ENCODE measurements at regions not wholly inside any gene's neighbourhood (a gene's known extent, or its start where the extent isn't known, plus 50 kb on each side); places are given as distances from the start of the nearest gene placed in this dataset.
"Not testable (repeated sequence)": the region's sequence is repeated elsewhere in the genome, so short reads cannot be mapped to it uniquely, and the experiment has no call there.

- no peak for DNase-seq (ENCODE audit: low spot score)
These were observed 700.8 kb downstream of the MAT2B start for GRCh38 chr5:164206196-164206595.

GRCh38 chr5:164207646-164208045, 702.2 kb downstream of the MAT2B start:
- no peak for DNase-seq (ENCODE audit: low spot score)

DNA sequence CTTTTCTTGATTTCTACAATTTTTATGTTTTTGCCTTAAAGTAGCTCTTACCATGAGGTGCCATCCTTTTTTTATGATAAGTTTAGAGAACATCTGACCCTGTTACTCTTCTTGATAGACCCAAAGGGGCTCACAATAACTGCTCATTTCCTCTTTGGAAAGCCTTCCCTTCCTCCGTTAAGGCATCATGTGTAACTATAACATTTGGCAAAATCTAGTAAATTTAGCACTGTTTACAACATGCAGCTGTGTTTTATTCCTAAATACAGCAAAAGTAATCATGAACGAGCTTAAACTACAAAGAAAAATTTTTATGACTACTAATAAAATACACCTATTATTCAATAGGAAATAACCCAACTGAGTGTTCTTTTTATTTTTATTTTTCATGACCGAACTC, 705.1 kb downstream of the MAT2B start:
- no peak for DNase-seq (ENCODE audit: low spot score)

- no peak for DNase-seq (ENCODE audit: low spot score)
These were observed 709.3 kb downstream of the MAT2B start for GRCh38 chr5:164214698-164215097.

DNA sequence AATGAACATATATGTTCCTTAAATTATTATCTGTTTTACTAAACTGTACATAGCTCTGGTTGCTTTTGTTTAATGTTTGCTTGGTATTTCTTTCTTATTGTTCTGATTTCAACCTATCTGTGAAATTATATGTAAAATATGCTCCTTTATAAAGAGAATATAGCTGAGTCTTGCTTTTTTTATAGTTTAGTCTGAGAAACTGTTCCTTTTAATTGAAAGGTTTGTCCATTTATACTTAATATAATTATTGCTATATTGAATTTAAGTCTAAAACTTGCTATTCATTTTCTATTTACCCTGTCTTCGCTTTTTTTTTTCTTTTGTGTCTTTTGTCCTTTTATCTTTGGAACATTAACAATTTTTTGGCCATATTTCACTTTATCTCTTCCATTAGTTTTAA, 712.0 kb downstream of the MAT2B start:
- DNase-seq (ENCODE audit: low spot score), result no peak

DNA sequence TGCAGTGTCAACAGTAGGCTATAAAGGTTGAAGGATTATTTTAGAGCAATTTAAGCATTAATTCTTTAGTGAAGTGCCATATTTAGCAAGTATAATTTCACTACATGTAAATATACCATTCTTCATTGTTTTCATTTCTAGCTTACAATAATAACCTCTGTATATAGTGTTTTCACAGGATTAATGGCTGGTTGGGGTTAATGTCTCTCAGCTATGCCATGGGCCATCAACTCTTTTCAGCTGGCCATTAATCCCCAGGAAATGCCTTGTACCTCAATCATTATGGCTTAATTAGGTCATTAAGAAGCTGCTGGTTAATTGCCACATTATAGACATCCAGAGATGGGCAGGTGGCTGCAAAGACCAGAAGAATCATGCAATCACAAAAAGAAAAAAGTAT, 715.1 kb downstream of the MAT2B start:
- DNase-seq (ENCODE audit: low spot score), result no peak

DNA sequence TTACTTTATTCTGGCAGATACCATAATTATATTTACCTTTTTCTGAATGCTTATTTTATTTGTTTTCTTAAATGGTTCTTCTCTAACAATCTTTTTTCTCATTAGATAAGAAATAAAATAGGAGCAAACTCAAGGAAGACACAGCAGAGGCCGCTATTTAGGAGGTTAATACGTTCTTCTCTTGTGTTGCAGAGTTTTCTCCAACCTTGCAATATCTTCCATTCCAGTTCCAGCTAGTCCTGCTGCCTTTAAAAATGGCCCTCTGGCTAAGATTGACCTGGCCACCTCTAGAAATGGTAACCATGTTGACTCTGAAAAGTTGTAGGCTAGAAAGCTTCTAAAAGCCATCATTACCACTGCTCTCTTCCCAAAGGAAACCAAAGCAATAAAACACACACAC, 718.8 kb downstream of the MAT2B start:
- DNase-seq (ENCODE audit: low spot score), result no peak

DNA sequence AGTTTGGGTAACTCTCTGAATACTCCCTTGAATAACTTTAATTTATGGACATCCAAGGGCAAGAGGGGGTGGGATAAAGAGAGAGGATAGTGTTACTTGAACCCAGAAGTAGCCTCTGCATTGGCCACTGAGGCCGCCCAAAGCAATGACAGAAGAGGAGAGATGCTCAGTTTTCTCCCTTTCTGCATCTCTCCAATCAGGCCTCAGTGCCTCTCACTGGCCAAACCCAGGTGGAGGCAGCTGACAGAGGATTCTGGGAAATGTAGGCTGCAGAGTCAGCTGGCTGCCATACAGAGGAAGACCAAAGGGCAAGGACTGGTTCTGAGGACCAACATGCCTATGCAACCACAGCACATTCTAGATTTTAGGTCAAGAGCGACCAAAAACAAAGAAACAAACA, 719.4 kb downstream of the MAT2B start:
- no peak for DNase-seq (ENCODE audit: low spot score)

- DNase-seq (ENCODE audit: low spot score), result no peak
These were observed 724.9 kb downstream of the MAT2B start for GRCh38 chr5:164230341-164230740.

DNA sequence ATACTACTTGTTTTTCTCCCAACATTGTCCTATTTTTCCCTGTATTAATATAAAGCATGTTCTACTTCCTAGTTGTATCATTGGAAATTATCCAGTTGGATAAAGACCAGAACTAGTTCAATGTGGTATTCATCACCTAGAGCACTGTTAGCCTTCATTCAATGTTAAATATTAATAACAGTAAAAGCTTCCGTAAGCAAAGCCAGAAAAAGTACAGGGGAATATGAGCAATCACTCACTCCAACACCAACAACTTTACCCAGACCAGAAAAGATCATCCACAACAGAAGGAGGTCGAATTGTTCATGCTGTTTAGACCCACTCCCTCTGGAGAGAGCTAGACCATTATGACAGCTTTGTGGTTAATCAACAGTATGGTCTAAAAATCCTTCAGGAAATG, 728.4 kb downstream of the MAT2B start:
- no peak for DNase-seq (ENCODE audit: low spot score)

DNA sequence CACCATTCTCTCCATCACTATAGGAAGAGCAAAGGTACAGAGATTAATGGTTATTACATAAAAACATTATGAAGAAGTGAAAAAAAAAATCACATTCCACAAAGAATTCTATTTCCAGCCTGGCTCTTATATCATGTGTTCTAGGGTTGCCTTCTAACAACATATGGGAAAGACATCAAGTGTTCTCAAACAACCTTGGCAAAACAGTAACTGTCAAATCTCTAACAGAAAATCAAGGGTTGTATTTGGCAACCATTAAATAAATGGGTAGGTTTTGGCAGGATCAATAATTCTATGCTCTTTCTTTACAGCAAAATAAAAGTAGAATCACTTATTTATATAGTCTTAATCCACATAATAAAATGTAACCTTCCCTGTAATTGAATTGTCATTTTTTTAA, 728.9 kb downstream of the MAT2B start:
- DNase-seq (ENCODE audit: low spot score), result no peak

- DNase-seq (ENCODE audit: low spot score), result no peak
These were observed 730.0 kb downstream of the MAT2B start for GRCh38 chr5:164235300-164235891.

DNA sequence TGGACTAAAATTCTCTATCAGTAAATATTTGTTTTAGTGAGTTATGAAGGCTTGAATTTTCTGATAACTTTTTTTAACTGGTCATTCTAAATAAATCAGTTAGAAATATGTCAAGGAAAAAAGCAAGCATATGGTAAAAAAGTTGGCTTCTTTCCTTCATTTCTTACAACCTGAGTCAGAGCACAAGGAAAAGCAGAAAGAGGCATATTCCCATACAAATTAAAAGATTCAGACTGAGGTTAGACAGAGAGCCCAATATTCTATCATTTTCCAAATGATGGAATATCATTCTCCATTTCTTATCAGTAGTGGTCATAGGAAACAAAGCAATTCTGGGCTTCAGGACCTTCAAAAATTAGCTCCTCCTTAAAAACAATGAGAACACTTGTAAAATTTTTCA, 732.1 kb downstream of the MAT2B start:
- no peak for DNase-seq (ENCODE audit: low spot score)

DNA sequence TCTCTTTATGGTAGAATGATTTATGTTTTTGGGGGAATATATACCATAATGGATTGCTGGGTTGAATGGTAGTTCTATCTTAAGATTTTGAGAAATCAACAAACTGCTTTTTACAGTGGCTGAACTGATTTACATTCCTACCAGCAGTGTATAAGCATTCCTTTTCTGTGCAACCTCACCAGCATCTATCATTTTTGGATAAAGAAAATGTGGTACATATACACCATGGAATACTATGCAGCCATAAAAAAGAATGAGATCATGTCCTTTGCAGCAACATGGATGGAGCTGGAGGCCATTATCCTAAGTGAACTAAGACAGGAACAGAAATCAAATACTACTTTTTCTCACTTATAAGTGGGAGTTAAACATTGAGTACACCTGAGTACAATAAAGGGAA, 746.4 kb downstream of the MAT2B start:
- DNase-seq (ENCODE audit: low spot score), result not testable (repeated sequence)

- no peak for DNase-seq (ENCODE audit: low spot score)
These were observed 748.3 kb downstream of the MAT2B start for GRCh38 chr5:164253764-164254163.

GRCh38 chr5:164255598-164256213, 750.3 kb downstream of the MAT2B start:
- no peak for DNase-seq (ENCODE audit: low spot score)

DNA sequence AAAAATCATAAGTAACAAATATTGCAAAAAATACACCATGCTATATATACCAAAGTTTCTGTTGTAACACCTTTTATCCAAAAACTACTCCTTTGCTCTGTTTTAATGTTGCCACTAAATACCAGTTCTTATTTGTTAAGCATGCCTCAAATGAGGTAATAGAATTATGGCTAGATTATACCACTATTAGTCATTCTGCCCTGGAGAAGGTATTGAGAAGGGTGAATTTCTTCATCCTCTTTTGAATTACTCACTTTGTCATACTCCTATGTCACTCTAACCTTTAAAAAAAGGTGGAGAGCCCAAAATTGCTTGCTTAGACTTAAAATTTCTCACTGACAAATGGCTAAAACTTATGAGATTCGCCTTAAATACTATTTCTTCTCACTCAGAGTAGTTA, 750.9 kb downstream of the MAT2B start:
- no peak for DNase-seq (ENCODE audit: low spot score)

DNA sequence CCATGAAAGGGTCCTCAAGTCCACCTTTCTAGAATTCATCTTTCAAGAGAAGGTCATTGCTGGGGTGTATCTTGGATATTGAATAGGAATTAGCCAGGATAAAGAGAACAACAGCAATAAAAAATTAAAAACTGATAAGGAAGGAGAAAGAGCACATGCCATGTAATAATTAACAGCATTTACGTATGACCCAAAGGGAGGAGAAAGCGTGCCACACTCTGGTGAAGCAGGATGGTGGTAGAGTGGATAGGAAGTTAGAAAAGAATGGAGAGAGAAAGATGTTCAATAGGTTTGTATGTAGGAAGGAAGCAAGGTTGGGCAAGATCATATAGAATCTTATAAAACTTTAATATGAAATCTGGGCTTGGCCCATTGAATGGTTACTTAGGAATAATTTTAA, 751.5 kb downstream of the MAT2B start:
- DNase-seq (ENCODE audit: low spot score), result no peak

DNA sequence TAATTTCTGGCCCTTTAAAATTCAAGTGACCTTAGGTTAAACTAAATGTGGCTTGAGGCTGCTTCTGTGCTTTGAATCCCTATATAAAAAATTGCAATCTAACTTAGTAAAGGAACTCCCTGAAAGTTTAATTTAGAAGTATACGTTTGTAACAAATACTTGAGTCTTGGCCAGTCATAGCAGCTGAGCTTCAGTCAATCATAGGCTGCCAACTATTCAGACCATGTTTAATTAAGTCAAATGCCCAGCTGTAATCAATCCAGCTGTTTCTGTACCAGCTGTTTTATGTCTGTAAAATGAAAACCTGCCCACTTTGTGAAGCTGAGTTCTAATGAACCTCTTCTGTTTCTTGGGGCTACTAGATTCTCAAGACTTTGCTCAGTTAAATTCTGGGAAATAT, 760.1 kb downstream of the MAT2B start:
- no peak for DNase-seq (ENCODE audit: low spot score)

- DNase-seq (ENCODE audit: low spot score), result no peak
These were observed 761.2 kb downstream of the MAT2B start for GRCh38 chr5:164266571-164266970.

- no peak for DNase-seq (ENCODE audit: low spot score)
These were observed 772.3 kb downstream of the MAT2B start for GRCh38 chr5:164277720-164278119.

- no peak for DNase-seq (ENCODE audit: low spot score)
These were observed 784.1 kb downstream of the MAT2B start for GRCh38 chr5:164289526-164289925.

DNA sequence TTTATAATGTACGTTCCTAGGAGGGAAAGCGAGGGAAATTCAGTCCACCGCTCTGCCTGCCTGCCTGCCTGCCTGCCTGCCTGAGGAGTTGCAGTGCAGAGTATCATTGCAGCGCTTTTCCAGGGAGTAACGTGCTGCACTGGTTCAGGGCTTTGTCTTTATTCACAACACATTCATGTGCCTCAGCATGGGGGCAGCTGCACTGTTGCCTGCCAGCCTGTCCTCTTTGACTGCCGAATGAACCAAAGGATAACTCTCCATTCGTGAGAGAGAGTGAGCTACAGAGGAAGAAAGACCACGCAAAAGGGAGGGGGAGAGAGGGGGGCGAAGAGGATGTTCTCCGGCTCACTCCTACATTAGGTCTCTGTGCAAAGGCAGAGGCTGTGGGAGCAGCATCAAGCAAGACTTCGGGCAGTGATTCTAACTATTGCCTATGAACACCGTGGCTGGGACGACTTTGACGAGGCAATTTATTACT, 791.2 kb downstream of the MAT2B start:
- no peak for DNase-seq (ENCODE audit: low spot score)

DNA sequence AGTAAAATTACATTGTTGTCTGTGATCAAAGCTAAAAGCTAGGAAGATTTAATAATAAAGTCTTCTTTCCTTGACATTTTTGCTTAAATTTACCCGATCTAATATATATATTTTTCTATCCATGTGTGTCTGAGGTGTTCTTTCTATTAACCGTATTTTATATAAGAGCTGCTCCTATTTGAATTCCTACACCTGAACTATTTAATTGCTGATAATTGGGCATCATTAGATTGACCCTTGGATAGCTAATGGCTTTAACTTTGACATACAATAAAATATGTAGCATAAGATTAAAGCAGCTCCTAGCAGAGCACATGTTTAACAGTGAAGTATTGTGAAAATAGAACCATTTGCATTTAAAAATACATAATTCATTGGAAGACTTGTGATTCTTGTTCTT, 792.7 kb downstream of the MAT2B start:
- DNase-seq (ENCODE audit: low spot score), result no peak

All from RKO (cell line).